ENCODE measurements at regions not wholly inside any gene's neighbourhood (a gene's known extent, or its start where the extent isn't known, plus 50 kb on each side); places are given as distances from the start of the nearest gene placed in this dataset.

- Histone ChIP-seq H3K9me3 (ENCODE audit: control insufficient read depth in 5 of 5, low read length in 5 of 5) (no peaks in the 10 kb centered on the region), H3K4me3 (ENCODE audit: low read depth in 1 of 5, low read length in 5 of 5) (no peak overlapping the region), H3K4me1 (ENCODE audit: control insufficient read depth in 5 of 5, insufficient read depth in 5 of 5, low read length in 5 of 5) (peaks cover 0 to 9% (median 0%) of the 10 kb centered on the region in 5 donors), H3K27me3 (ENCODE audit: control insufficient read depth in 5 of 5, insufficient read depth in 4 of 5, low read length in 5 of 5) (peaks cover 4 to 16% (median 10%) of the 10 kb centered on the region in 5 donors), H3K27ac (ENCODE audit: low read depth, low read length) (no peak overlapping the region), H3K9ac (ENCODE audit: low read length in 5 of 5) (no peak overlapping the region), H3K36me3 (ENCODE audit: control insufficient read depth in 5 of 5, insufficient read depth in 5 of 5, low read length in 5 of 5) (no peaks in the 10 kb centered on the region)
These were observed 59.0 kb upstream of the BACE2 start for GRCh38 chr21:41108668-41109585.

DNA sequence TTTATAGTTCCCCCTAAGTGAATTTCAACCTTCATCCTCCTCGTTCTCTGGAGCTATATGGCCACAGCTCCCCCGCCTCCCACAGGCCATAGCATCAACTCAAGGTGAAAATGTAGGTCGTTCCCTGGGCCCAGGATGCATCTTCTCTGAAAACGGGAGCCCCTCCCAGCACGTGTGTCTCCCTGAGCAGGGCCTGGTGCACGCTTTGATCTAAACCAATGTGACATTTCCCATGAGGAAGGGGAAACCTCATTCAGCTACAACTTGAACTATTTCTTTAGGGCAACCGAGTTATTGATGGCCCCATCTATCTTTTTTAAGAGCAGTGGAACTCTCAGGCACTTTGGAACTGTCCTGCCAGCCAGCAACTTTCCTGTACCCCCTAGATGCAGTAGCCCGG is 57.8 kb upstream of the BACE2 start:
- no peak overlapping the region for H3K27ac ChIP-seq (ENCODE audit: low read depth, low read length)
- H3K9me3 ChIP-seq (ENCODE audit: control insufficient read depth in 5 of 5, low read length in 5 of 5): no peaks in the 10 kb centered on the region
- H3K4me3 ChIP-seq (ENCODE audit: low read depth in 1 of 5, low read length in 5 of 5): no peak overlapping the region
- H3K9ac ChIP-seq (ENCODE audit: low read length in 5 of 5): no peak overlapping the region
- peaks cover 4 to 16% (median 10%) of the 10 kb centered on the region in 5 donors for H3K27me3 ChIP-seq (ENCODE audit: control insufficient read depth in 5 of 5, insufficient read depth in 4 of 5, low read length in 5 of 5)
- no peaks in the 10 kb centered on the region for H3K36me3 ChIP-seq (ENCODE audit: control insufficient read depth in 5 of 5, insufficient read depth in 5 of 5, low read length in 5 of 5)
- H3K4me1 ChIP-seq (ENCODE audit: control insufficient read depth in 5 of 5, insufficient read depth in 5 of 5, low read length in 5 of 5): peaks cover 0 to 9% (median 0%) of the 10 kb centered on the region in 5 donors

- H3K9me3 ChIP-seq (ENCODE audit: control insufficient read depth in 5 of 5, low read length in 5 of 5): no peaks in the 10 kb centered on the region
These were observed 57.3 kb upstream of the BACE2 start for GRCh38 chr21:41110664-41111063.

DNA sequence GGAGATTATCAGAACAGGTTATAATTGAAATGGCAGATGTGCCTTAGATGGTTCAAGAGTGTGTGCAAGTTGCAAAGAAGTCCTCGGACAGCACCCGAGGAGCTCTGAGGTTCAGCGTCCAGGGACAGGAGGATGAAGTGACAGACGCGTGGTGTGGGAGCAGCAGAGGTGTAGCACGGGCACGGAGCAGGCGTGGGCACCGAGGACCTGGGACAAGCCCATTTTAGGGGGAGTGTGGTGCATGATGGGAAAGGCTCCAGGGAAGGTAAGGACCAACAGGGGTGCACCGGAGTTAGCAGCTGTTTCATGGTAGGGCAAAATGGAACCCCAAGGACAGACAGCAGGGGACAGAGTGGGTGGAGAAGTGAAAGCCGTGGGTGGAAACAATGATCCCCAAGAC is 56.3 kb upstream of the BACE2 start:
- Histone ChIP-seq H3K27me3 (ENCODE audit: control insufficient read depth in 5 of 5, insufficient read depth in 4 of 5, low read length in 5 of 5) (peaks cover 4 to 19% (median 8%) of the 10 kb centered on the region in 5 donors), H3K36me3 (ENCODE audit: control insufficient read depth in 5 of 5, insufficient read depth in 5 of 5, low read length in 5 of 5) (no peaks in the 10 kb centered on the region), H3K9ac (ENCODE audit: low read length in 5 of 5) (no peak overlapping the region), H3K27ac (ENCODE audit: low read depth, low read length) (no peak overlapping the region), H3K4me1 (ENCODE audit: control insufficient read depth in 5 of 5, insufficient read depth in 5 of 5, low read length in 5 of 5) (peaks cover 0 to 9% (median 0%) of the 10 kb centered on the region in 5 donors), H3K9me3 (ENCODE audit: control insufficient read depth in 5 of 5, low read length in 5 of 5) (no peaks in the 10 kb centered on the region), H3K4me3 (ENCODE audit: low read depth in 1 of 5, low read length in 5 of 5) (no peak overlapping the region)

More at GRCh38 chr21:41110664-41111063, 57.3 kb upstream of the BACE2 start:
- H3K27ac ChIP-seq (ENCODE audit: low read depth, low read length): no peak overlapping the region
- no peak overlapping the region for H3K9ac ChIP-seq (ENCODE audit: low read length in 5 of 5)
- H3K27me3 ChIP-seq (ENCODE audit: control insufficient read depth in 5 of 5, insufficient read depth in 4 of 5, low read length in 5 of 5): peaks cover 4 to 17% (median 10%) of the 10 kb centered on the region in 5 donors
- no peaks in the 10 kb centered on the region for H3K36me3 ChIP-seq (ENCODE audit: control insufficient read depth in 5 of 5, insufficient read depth in 5 of 5, low read length in 5 of 5)
- no peak overlapping the region for H3K4me3 ChIP-seq (ENCODE audit: low read depth in 1 of 5, low read length in 5 of 5)
- peaks cover 0 to 9% (median 0%) of the 10 kb centered on the region in 5 donors for H3K4me1 ChIP-seq (ENCODE audit: control insufficient read depth in 5 of 5, insufficient read depth in 5 of 5, low read length in 5 of 5)

DNA sequence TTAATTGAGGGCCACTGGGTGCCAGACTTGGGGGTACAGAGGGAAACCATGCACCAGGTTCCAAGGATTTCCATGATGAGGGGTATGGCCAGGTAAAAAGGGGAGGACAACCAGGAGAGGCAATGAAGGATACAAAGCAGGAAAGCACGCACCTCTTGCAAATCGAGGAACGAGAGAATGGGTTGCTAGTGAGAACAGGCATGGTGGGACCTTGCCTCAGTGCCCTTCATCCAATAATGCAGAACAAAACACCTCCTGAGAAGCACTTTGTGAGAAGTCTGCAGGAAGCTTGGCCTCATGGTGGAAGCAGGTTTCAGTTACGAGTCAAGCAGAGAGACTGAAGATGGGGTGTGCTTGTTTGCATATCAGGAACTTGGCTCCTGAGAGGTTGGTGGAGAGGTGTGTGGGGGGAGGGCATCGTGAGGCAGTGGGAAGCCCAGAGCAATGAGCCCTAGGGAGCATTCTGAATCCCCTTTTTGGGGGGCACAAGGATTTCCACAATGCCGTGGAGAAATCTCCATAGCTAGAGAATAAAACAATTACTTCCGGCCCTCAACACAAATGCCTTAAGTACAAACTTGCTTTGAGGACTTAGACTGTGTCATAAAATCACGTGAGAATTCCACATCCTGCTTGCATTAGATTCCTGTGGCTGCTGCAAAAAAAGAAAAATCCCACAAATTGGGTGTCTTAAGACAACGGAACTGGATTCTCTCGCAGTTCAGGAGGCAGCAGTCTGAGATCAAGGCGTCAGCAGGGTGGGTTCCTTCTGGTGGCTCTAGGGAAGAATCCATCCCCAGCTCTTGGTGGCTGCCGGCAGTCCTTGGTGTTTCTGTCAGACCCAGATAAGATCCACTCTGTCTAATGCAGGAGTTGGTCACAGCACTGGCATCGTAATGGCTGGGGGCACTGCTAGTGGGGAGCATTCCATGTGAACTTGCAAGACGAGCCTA is 54.9 kb upstream of the BACE2 start:
- peak overlapping the region in 4 of 5 donors; percentile 29 to 65 (median 46) for H3K4me3 ChIP-seq (ENCODE audit: low read depth in 1 of 5, low read length in 5 of 5)
- H3K27ac ChIP-seq (ENCODE audit: low read depth, low read length): no peak overlapping the region
- peak overlapping the region in 1 of 5 donors; percentile 6 for H3K9ac ChIP-seq (ENCODE audit: low read length in 5 of 5)
- no peaks in the 10 kb centered on the region for H3K36me3 ChIP-seq (ENCODE audit: control insufficient read depth in 5 of 5, insufficient read depth in 5 of 5, low read length in 5 of 5)
- peaks cover 0 to 14% (median 5%) of the 10 kb centered on the region in 5 donors for H3K27me3 ChIP-seq (ENCODE audit: control insufficient read depth in 5 of 5, insufficient read depth in 4 of 5, low read length in 5 of 5)
- H3K9me3 ChIP-seq (ENCODE audit: control insufficient read depth in 5 of 5, low read length in 5 of 5): no peaks in the 10 kb centered on the region
- peaks cover 0 to 9% (median 0%) of the 10 kb centered on the region in 5 donors for H3K4me1 ChIP-seq (ENCODE audit: control insufficient read depth in 5 of 5, insufficient read depth in 5 of 5, low read length in 5 of 5)

GRCh38 chr21:41115851-41116250 is 52.1 kb upstream of the BACE2 start:
- peaks cover 0 to 9% (median 0%) of the 10 kb centered on the region in 5 donors for H3K4me1 ChIP-seq (ENCODE audit: control insufficient read depth in 5 of 5, insufficient read depth in 5 of 5, low read length in 5 of 5)
- H3K27ac ChIP-seq (ENCODE audit: low read depth, low read length): no peak overlapping the region
- no peak overlapping the region for H3K9ac ChIP-seq (ENCODE audit: low read length in 5 of 5)
- H3K36me3 ChIP-seq (ENCODE audit: control insufficient read depth in 5 of 5, insufficient read depth in 5 of 5, low read length in 5 of 5): no peaks in the 10 kb centered on the region
- H3K9me3 ChIP-seq (ENCODE audit: control insufficient read depth in 5 of 5, low read length in 5 of 5): no peaks in the 10 kb centered on the region
- H3K27me3 ChIP-seq (ENCODE audit: control insufficient read depth in 5 of 5, insufficient read depth in 4 of 5, low read length in 5 of 5): peaks cover 0 to 10% (median 3%) of the 10 kb centered on the region in 5 donors
- no peak overlapping the region for H3K4me3 ChIP-seq (ENCODE audit: low read depth in 1 of 5, low read length in 5 of 5)
